ENCODE measurements at regions not wholly inside any gene's neighbourhood (a gene's known extent, or its start where the extent isn't known, plus 50 kb on each side); places are given as distances from the start of the nearest gene placed in this dataset.

- TF ChIP-seq POLR2AphosphoS5 (IDR thresholded peaks at IDR 0.05; ENCODE audit: insufficient read depth, low read depth, low read length) (no peak), GATA2 (IDR thresholded peaks at IDR 0.05; ENCODE audit: insufficient read depth, insufficient read length, low read depth, low read length) (no peak), POLR2A (IDR thresholded peaks at IDR 0.05; ENCODE audit: low read depth, low read length) (no peak)
Observed at GRCh38 chr7:133191787-133192186, 61.1 kb upstream of the EXOC4 start.
